ENCODE measurements at regions not wholly inside any gene's neighbourhood (a gene's known extent, or its start where the extent isn't known, plus 50 kb on each side); places are given as distances from the start of the nearest gene placed in this dataset.

- no peak for DNase-seq
Observed at GRCh38 chr15:61318802-61319525, 89.9 kb upstream of the RORA start.

- no peak for DNase-seq
Observed at GRCh38 chr15:61318301-61318700, 89.2 kb upstream of the RORA start.

GRCh38 chr15:61315471-61315870 is 86.4 kb upstream of the RORA start:
- DNase-seq: no peak

- no peak for DNase-seq
Observed at GRCh38 chr15:61314427-61314826, 85.3 kb upstream of the RORA start.

- no peak for DNase-seq
Observed at GRCh38 chr15:61309617-61310016, 80.5 kb upstream of the RORA start.

GRCh38 chr15:61309031-61309511 is 80.0 kb upstream of the RORA start:
- DNase-seq: no peak

- no peak for DNase-seq
Observed at GRCh38 chr15:61308437-61308836, 79.3 kb upstream of the RORA start.

GRCh38 chr15:61307474-61307873 is 78.4 kb upstream of the RORA start:
- no peak for DNase-seq

GRCh38 chr15:61301701-61302100 is 72.6 kb upstream of the RORA start:
- DNase-seq: no peak

GRCh38 chr15:61299075-61299763 is 70.1 kb upstream of the RORA start:
- no peak for DNase-seq

- DNase-seq: no peak
Observed at GRCh38 chr15:61295239-61295638, 66.1 kb upstream of the RORA start.

GRCh38 chr15:61282661-61283060 is 53.6 kb upstream of the RORA start:
- DNase-seq: no peak

GRCh38 chr15:61281328-61281727 is 52.2 kb upstream of the RORA start:
- no peak for DNase-seq
